H9 (cell line): ENCODE measurements at regions not wholly inside any gene's neighbourhood (a gene's known extent, or its start where the extent isn't known, plus 50 kb on each side); places are given as distances from the start of the nearest gene placed in this dataset.

Experiments
- DNase-seq: peaks from one replicate; pipeline ENCODE4 v3.0.0-alpha.2; 2017
- H2AFZ ChIP-seq: one replicate; pipeline ENCODE4 v1.6.1; 2013; ENCODE audit warnings: mild to moderate bottlenecking, low read length, control low read depth, moderate library complexity
- H2AK5ac ChIP-seq: 2 replicates; pipeline ENCODE4 v1.6.1; 2013; ENCODE audit warnings: low read length, control low read depth, mixed read lengths; ENCODE audit not compliant: insufficient read length
- H2BK120ac ChIP-seq: one replicate; pipeline ENCODE4 v1.6.1; 2013; ENCODE audit warnings: low read depth, mild to moderate bottlenecking, low read length, control low read depth, inconsistent platforms; ENCODE audit not compliant: poor library complexity, severe bottlenecking
- H2BK12ac ChIP-seq: 2 replicates; pipeline ENCODE4 v1.6.1; 2013; ENCODE audit warnings: low read length, control low read depth, mixed read lengths, low read depth; ENCODE audit not compliant: insufficient read length
- H2BK15ac ChIP-seq: 2 replicates; pipeline ENCODE4 v1.6.1; 2013; ENCODE audit warnings: low read depth, low read length, control low read depth
- H2BK20ac ChIP-seq: one replicate; pipeline ENCODE4 v1.6.1; 2013; ENCODE audit warnings: low read depth, mild to moderate bottlenecking, low read length, control low read depth, inconsistent platforms; ENCODE audit not compliant: poor library complexity, severe bottlenecking
- H2BK5ac ChIP-seq: 2 replicates; pipeline ENCODE4 v1.6.1; 2013; ENCODE audit warnings: low read length, control low read depth, mixed read lengths; ENCODE audit not compliant: insufficient read length
- H3K14ac ChIP-seq: 2 replicates; pipeline ENCODE4 v1.6.1; 2013; ENCODE audit warnings: low read length, control low read depth; ENCODE audit not compliant: insufficient read depth
- H3K18ac ChIP-seq: 2 replicates; pipeline ENCODE4 v1.6.1; 2013; ENCODE audit warnings: low read depth, mild to moderate bottlenecking, mixed read lengths, low read length, control low read depth; ENCODE audit not compliant: insufficient read length
- H3K23ac ChIP-seq: 2 replicates; pipeline ENCODE4 v1.6.1; 2013; ENCODE audit warnings: low read length, control low read depth, mixed read lengths, low read depth; ENCODE audit not compliant: insufficient read length
- H3K23me2 ChIP-seq: 2 replicates; pipeline ENCODE4 v1.6.1; 2013; ENCODE audit warnings: low read depth, mild to moderate bottlenecking, mixed read lengths, low read length, control low read depth; ENCODE audit not compliant: insufficient read length, poor library complexity, severe bottlenecking
- H3K27ac ChIP-seq: 2 replicates; pipeline ENCODE4 v1.5.1; 2013; ENCODE audit warnings: low read length, control low read depth, mixed read lengths, low read depth; ENCODE audit not compliant: insufficient read length
- H3K27me3 ChIP-seq: 2 replicates; pipeline ENCODE4 v1.6.1; 2013; ENCODE audit warnings: low read length, control low read depth, inconsistent platforms; ENCODE audit not compliant: insufficient read depth
- H3K4ac ChIP-seq: 2 replicates; pipeline ENCODE4 v1.6.1; 2013; ENCODE audit warnings: low read depth, mild to moderate bottlenecking, control low read depth, inconsistent platforms, low read length, moderate library complexity
- H3K4me1 ChIP-seq: 2 replicates; pipeline ENCODE4 v1.6.1; 2013; ENCODE audit warnings: low read length, control low read depth, inconsistent platforms; ENCODE audit not compliant: insufficient read depth
- H3K4me2 ChIP-seq: 2 replicates; pipeline ENCODE4 v1.6.1; 2013; ENCODE audit warnings: low read length, control low read depth, mixed read lengths; ENCODE audit not compliant: insufficient read length, insufficient read depth
- H3K56ac ChIP-seq: 2 replicates; pipeline ENCODE4 v1.6.1; 2013; ENCODE audit warnings: low read depth, mild to moderate bottlenecking, mixed read lengths, low read length, control low read depth; ENCODE audit not compliant: insufficient read length
- H3K79me1 ChIP-seq: 2 replicates; pipeline ENCODE4 v1.6.1; 2013; ENCODE audit warnings: low read depth, mild to moderate bottlenecking, moderate library complexity, low read length, control low read depth, inconsistent platforms; ENCODE audit not compliant: insufficient read depth, poor library complexity, severe bottlenecking
- H3K79me2 ChIP-seq: 2 replicates; pipeline ENCODE4 v1.6.1; 2013; ENCODE audit warnings: low read length, control low read depth, inconsistent platforms; ENCODE audit not compliant: insufficient read depth
- H3K9ac ChIP-seq: 2 replicates; pipeline ENCODE4 v1.6.1; 2013; ENCODE audit warnings: low read length, control low read depth, mixed read lengths; ENCODE audit not compliant: insufficient read length; ENCODE audit errors: extremely low read depth
- H3K9me3 ChIP-seq: one replicate; pipeline ENCODE4 v1.6.1; 2013; ENCODE audit warnings: low read depth, low read length, inconsistent platforms; ENCODE audit not compliant: control insufficient read depth
- H3T11ph ChIP-seq: one replicate; pipeline ENCODE4 v1.6.1; 2013; ENCODE audit warnings: mild to moderate bottlenecking, low read length, control low read depth, inconsistent platforms
- H4K20me1 ChIP-seq: one replicate; pipeline ENCODE4 v1.6.1; 2013; ENCODE audit not compliant: control insufficient read depth, insufficient read length, insufficient read depth
- H4K5ac ChIP-seq: 2 replicates; pipeline ENCODE4 v1.6.1; 2013; ENCODE audit warnings: low read depth, mild to moderate bottlenecking, mixed read lengths, low read length, control low read depth; ENCODE audit not compliant: insufficient read length
- H4K8ac ChIP-seq: replicated peaks from 2 replicates; pipeline ENCODE4 v1.6.1; 2013; ENCODE audit warnings: low read length, control low read depth, mixed read lengths, low read depth; ENCODE audit not compliant: insufficient read length
- H4K91ac ChIP-seq: 2 replicates; pipeline ENCODE4 v1.6.1; 2013; ENCODE audit warnings: low read depth, mild to moderate bottlenecking, moderate library complexity, mixed read lengths, low read length, control low read depth; ENCODE audit not compliant: insufficient read length
- H3K27ac Mint-ChIP-seq, 3 experiments: 2 replicates in 2 of 3; 3 replicates in 1 of 3; pipeline ENCODE4 v1.8.0; 2020 to 2021; ENCODE audit warnings: mixed read lengths in 3 of 3, mild to moderate bottlenecking in 1 of 3, moderate library complexity in 1 of 3
- H3K27me3 Mint-ChIP-seq: 2 replicates; pipeline ENCODE4 v1.8.0; 2021; ENCODE audit warnings: low read depth, mild to moderate bottlenecking, moderate library complexity, mixed read lengths
- H3K36me3 Mint-ChIP-seq, 3 experiments: 2 replicates in 2 of 3; 3 replicates in 1 of 3; pipeline ENCODE4 v1.8.0; 2020 to 2021; ENCODE audit warnings: low read depth in 3 of 3, mixed read lengths in 3 of 3; ENCODE audit not compliant: insufficient read depth in 1 of 3
- H3K4me1 Mint-ChIP-seq, 2 experiments: 2 replicates each; pipeline ENCODE4 v1.8.0; 2020; ENCODE audit warnings: mixed read lengths in 2 of 2
- H3K4me3 Mint-ChIP-seq, 2 experiments: 2 replicates in 1 of 2; 3 replicates in 1 of 2; pipeline ENCODE4 v1.8.0; 2020 to 2021; ENCODE audit warnings: mild to moderate bottlenecking in 2 of 2, mixed read lengths in 2 of 2, moderate library complexity in 1 of 2
- H3K9me3 Mint-ChIP-seq, 2 experiments: 2 replicates in 1 of 2; 3 replicates in 1 of 2; pipeline ENCODE4 v1.8.0; 2020; ENCODE audit warnings: mild to moderate bottlenecking in 2 of 2, mixed read lengths in 2 of 2, moderate library complexity in 1 of 2
- CTCF ChIP-seq: fragments of 200-600 bp; sonication (generic); conservative IDR thresholded peaks from 3 replicates; pipeline ENCODE4 v1.8.0; 2021; ENCODE audit warnings: antibody characterized with exemption, mild to moderate bottlenecking
- WGBS: extraction: QIAGEN DNeasy Blood & Tissue Kit; methylation state at CpG from one replicate; pipeline ENCODE4 v1.1.7; 2013; ENCODE audit warnings: missing lambda C conversion rate, low lambda C conversion rate, mixed read lengths; ENCODE audit not compliant: insufficient read length; ENCODE audit errors: extremely low coverage; 5-methylcytosine and 5-hydroxymethylcytosine counted together

- no peaks in the 10 kb centered on the region for H3K4me1 ChIP-seq
- H2BK12ac ChIP-seq: no peak overlapping the region
- Mint-ChIP-seq H3K9me3 (peaks cover 2 to 10% of the 10 kb centered on the region in 2 experiments; a peak in 3 of 5 replicates), H3K36me3 (peaks cover 0 to 13% (median 3%) of the 10 kb centered on the region in 3 experiments; a peak in 2 of 7 replicates), H3K4me1 (peaks cover 0 to 4% of the 10 kb centered on the region in 2 experiments; a peak in 1 of 4 replicates), H3K27me3 (no peaks in the 10 kb centered on the region), H3K27ac (no peak overlapping the region), H3K4me3 (no peak overlapping the region)
- H3K79me2 ChIP-seq: no peaks in the 10 kb centered on the region
- no peak overlapping the region for H3K23ac ChIP-seq
- H3K4ac ChIP-seq: no peak overlapping the region
- H3K14ac ChIP-seq: no peak overlapping the region
- no peak overlapping the region for H3K18ac ChIP-seq
- H2BK20ac ChIP-seq: no peak overlapping the region
- no peak overlapping the region for H2AK5ac ChIP-seq
- WGBS: no CpG with 5 or more reads among the region's 3 CpGs
- no peak overlapping the region for H4K91ac ChIP-seq
- no peak overlapping the region for H3T11ph ChIP-seq
- no peak overlapping the region for H2AFZ ChIP-seq
- DNase-seq: no peak
- H3K9ac ChIP-seq: no peak overlapping the region
- no peaks in the 10 kb centered on the region for H3K27me3 ChIP-seq
- TF ChIP-seq CTCF: no peak
- no peaks in the 10 kb centered on the region for H3K9me3 ChIP-seq
- H3K4me2 ChIP-seq: no peak overlapping the region
- H3K79me1 ChIP-seq: no peaks in the 10 kb centered on the region
- no peak overlapping the region for H3K56ac ChIP-seq
- H2BK5ac ChIP-seq: no peak overlapping the region
- H3K23me2 ChIP-seq: no peaks in the 10 kb centered on the region
- no peak overlapping the region for H4K5ac ChIP-seq
- no peaks in the 10 kb centered on the region for H4K20me1 ChIP-seq
- H2BK120ac ChIP-seq: no peak overlapping the region
- no peak overlapping the region for H4K8ac ChIP-seq
- no peak overlapping the region for H2BK15ac ChIP-seq
- no peak overlapping the region for H3K27ac ChIP-seq
Measured at GRCh38 chr2:33822964-33823363, 223.9 kb upstream of the FAM98A start.
